Kidney epithelial cell (primary cell): ENCODE measurements at regions not wholly inside any gene's neighbourhood (a gene's known extent, or its start where the extent isn't known, plus 50 kb on each side); places are given as distances from the start of the nearest gene placed in this dataset.
"Not testable (repeated sequence)": the region's sequence is repeated elsewhere in the genome, so short reads cannot be mapped to it uniquely, and the experiment has no call there.

ENCODE experiments used
- DNase-seq: peaks from one replicate; pipeline ENCODE4 v3.0.0-alpha.2; 2010; ENCODE audit warnings: low read depth
- H3K27me3 ChIP-seq: 2 replicates; pipeline ENCODE4 v1.6.0; 2011; ENCODE audit warnings: low read length; ENCODE audit not compliant: control insufficient read depth, insufficient read depth
- H3K36me3 ChIP-seq: 2 replicates; pipeline ENCODE4 v1.5.1; 2011; ENCODE audit warnings: low read length; ENCODE audit not compliant: control insufficient read depth, insufficient read depth
- H3K4me3 ChIP-seq: 2 replicates; pipeline ENCODE4 v1.5.1; 2011; ENCODE audit warnings: low read depth, mild to moderate bottlenecking, control low read depth, low read length
- CTCF ChIP-seq: IDR thresholded peaks from 2 replicates; pipeline ENCODE4 v1.5.1; 2011; ENCODE audit warnings: mild to moderate bottlenecking, moderate library complexity, low read length, control low read depth, inconsistent platforms; ENCODE audit not compliant: insufficient read depth, poor library complexity, severe bottlenecking

DNA sequence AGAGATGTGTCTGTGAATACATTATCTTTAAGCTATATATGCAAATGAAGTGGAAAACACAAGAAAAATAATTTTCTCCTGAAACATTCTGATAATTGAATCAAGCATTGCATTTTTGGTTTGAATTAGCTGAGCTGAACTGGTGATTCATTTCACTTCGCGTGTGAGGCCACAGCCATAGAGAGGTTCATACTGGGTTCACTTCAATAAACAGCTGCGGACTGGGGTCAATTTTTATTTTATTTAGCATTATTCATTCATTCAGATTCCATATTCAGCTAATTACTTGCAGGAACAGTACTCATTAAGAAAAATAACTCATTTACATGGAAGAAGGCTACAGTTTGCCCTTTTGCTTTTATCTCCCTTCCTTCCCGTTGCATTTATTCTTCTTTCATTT lies 195.2 kb upstream of the LRIG3 start:
- TF ChIP-seq CTCF: no peak
- no peaks in the 10 kb centered on the region for H3K36me3 ChIP-seq
- no peaks in the 10 kb centered on the region for H3K27me3 ChIP-seq
- DNase-seq: no peak
- H3K4me3 ChIP-seq: no peak overlapping the region

DNA sequence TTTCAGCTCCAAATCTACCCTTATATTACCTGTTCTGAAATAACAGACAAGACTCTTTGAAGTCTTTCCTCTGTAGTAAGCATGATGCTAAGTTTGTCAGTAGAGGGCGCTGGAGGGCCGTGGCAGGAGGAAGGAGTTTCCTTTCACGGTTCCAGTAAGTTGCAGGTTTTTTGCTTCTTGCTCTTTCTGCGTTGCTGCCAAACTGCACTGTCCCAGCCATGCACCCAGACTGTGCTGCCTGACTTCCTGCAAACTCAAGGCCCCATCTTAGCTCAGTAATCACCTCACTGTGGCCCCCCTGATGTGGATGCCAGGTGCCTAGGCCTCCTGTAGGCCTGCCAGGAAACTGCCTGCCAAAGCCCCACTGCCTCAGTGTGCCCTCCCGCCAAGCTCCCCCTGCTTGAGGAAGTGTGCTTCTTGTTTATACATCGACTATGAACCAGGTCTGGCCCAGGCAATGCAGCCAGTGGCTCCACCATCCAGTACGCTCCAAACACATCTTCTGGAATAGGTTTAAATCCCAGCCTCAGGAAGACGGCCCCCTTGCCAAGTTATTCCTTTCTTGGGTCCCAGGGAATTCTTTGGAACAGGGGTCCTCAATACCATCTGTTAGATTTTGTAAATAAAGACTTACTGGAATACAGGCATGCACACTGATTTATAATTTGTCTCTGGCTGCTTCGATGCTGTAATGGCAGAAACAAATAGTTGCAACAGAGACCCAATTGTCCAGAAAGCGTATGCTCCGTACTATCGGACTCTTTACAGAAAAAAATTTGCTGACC lies 193.7 kb upstream of the LRIG3 start:
- peak; percentile 96 for TF ChIP-seq CTCF
- DNase-seq: peak; percentile 51
- Histone ChIP-seq H3K27me3 (no peaks in the 10 kb centered on the region), H3K4me3 (no peak overlapping the region), H3K36me3 (no peaks in the 10 kb centered on the region)

DNA sequence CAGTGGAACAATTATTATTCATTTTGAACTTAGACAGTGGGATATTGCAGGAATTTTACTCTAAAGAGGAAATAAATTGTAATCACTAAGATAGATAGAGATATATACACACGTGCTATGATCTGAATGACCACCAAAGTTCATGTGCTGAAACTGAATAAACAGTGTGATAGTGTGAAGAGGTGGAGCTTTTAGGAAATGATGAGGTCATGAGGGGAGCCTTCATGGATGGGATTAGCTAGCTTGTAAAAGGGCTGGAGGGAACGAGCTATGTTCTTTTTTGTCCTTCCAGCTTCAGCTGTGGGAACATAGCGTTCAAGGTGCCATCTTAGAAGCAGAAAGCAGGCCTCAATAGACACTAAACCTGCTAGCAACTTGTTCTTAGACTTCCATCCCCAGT lies 191.5 kb upstream of the LRIG3 start:
- no peak for DNase-seq
- H3K36me3 ChIP-seq: no peaks in the 10 kb centered on the region
- TF ChIP-seq CTCF: no peak
- no peak overlapping the region for H3K4me3 ChIP-seq
- H3K27me3 ChIP-seq: no peaks in the 10 kb centered on the region

GRCh38 chr12:59108516-59108915 lies 188.2 kb upstream of the LRIG3 start:
- H3K4me3 ChIP-seq, DNase-seq, H3K27me3 ChIP-seq, H3K36me3 ChIP-seq: not testable (repeated sequence)

GRCh38 chr12:59100585-59100984 lies 180.3 kb upstream of the LRIG3 start:
- no peak overlapping the region for H3K4me3 ChIP-seq
- DNase-seq: no peak
- no peaks in the 10 kb centered on the region for H3K27me3 ChIP-seq
- TF ChIP-seq CTCF: no peak
- no peaks in the 10 kb centered on the region for H3K36me3 ChIP-seq

GRCh38 chr12:59097876-59098275 lies 177.6 kb upstream of the LRIG3 start:
- no peak for DNase-seq
- H3K36me3 ChIP-seq: no peaks in the 10 kb centered on the region
- no peak for TF ChIP-seq CTCF
- H3K27me3 ChIP-seq: no peaks in the 10 kb centered on the region
- no peak overlapping the region for H3K4me3 ChIP-seq
